Ishikawa (cell line): ENCODE measurements at regions not wholly inside any gene's neighbourhood (a gene's known extent, or its start where the extent isn't known, plus 50 kb on each side); places are given as distances from the start of the nearest gene placed in this dataset.

Experiments
- CEBPB ChIP-seq: IDR thresholded peaks from 2 replicates; pipeline ENCODE4 v1.6.1; 2012
- CREB1 ChIP-seq: IDR thresholded peaks from 2 replicates; pipeline ENCODE4 v1.6.1; 2012; ENCODE audit warnings: low read depth
- EP300 ChIP-seq: IDR thresholded peaks from 2 replicates; pipeline ENCODE4 v1.6.1; 2012; ENCODE audit warnings: borderline replicate concordance
- FOXM1 ChIP-seq: IDR thresholded peaks from 2 replicates; pipeline ENCODE4 v1.6.1; 2012; ENCODE audit warnings: low read depth, borderline replicate concordance
- RAD21 ChIP-seq: IDR thresholded peaks from 2 replicates; pipeline ENCODE4 v1.6.1; 2012; ENCODE audit warnings: low read depth
- TCF12 ChIP-seq: IDR thresholded peaks from 2 replicates; pipeline ENCODE4 v1.6.1; 2012; ENCODE audit warnings: low read depth
- ZBTB7A ChIP-seq: IDR thresholded peaks from 2 replicates; pipeline ENCODE4 v1.6.1; 2012; ENCODE audit warnings: low read depth
- TF ChIP-seq, protein P1 (sequence below): IDR thresholded peaks from 2 replicates; pipeline ENCODE4 v1.6.1; 2012; ENCODE audit warnings: low read depth, mild to moderate bottlenecking
- TF ChIP-seq, protein P2 (sequence below): IDR thresholded peaks from 2 replicates; pipeline ENCODE4 v1.6.1; 2012

DNA sequence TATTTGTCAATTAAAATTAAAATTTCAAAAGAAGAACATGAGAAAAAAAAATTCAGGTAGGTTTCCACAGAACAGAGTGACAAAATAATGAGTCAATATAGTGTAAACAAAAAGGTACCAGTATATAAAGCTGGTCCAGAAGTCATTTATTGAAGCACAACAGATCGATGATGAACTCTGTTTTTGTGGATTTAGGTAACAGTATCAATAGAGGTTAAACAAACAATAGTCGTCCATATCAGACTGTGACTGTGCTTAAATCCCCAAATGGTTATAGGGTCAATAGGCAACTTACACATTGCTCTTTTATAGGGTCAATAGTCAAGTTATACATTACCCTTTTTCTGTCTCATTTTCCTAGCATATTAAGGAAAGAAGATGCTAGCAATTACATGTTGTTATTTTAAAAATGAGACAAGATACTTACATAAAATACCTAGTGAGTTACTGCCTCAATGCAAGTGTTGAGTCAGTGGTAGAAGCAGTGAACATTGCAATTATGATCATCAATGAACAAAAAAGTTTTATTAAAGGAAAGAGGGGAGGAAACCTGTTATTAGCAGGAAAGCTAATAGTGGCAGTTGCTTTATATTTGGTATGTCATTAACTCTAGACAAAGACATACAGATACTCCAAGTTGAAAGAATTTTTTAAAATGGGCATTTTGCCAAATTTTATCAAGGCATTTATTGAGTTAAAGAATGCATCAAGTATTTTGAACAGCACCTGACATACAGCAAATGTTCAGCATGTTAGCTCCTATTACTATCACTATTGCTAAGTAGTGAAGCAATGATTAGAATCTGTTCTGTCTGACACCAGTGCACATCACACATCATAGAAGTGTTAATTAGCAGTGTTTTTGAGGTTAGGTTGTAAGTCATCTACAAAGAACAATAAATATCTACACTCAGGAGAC, 102.9 kb downstream of the CCER1 start:
- TF ChIP-seq FOXM1: no peak
- no peak for TF ChIP-seq CEBPB
- no peak for TF ChIP-seq TCF12
- TF ChIP-seq, protein P1, sequence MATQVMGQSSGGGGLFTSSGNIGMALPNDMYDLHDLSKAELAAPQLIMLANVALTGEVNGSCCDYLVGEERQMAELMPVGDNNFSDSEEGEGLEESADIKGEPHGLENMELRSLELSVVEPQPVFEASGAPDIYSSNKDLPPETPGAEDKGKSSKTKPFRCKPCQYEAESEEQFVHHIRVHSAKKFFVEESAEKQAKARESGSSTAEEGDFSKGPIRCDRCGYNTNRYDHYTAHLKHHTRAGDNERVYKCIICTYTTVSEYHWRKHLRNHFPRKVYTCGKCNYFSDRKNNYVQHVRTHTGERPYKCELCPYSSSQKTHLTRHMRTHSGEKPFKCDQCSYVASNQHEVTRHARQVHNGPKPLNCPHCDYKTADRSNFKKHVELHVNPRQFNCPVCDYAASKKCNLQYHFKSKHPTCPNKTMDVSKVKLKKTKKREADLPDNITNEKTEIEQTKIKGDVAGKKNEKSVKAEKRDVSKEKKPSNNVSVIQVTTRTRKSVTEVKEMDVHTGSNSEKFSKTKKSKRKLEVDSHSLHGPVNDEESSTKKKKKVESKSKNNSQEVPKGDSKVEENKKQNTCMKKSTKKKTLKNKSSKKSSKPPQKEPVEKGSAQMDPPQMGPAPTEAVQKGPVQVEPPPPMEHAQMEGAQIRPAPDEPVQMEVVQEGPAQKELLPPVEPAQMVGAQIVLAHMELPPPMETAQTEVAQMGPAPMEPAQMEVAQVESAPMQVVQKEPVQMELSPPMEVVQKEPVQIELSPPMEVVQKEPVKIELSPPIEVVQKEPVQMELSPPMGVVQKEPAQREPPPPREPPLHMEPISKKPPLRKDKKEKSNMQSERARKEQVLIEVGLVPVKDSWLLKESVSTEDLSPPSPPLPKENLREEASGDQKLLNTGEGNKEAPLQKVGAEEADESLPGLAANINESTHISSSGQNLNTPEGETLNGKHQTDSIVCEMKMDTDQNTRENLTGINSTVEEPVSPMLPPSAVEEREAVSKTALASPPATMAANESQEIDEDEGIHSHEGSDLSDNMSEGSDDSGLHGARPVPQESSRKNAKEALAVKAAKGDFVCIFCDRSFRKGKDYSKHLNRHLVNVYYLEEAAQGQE: no peak
- TF ChIP-seq ZBTB7A: no peak
- TF ChIP-seq, protein P2, sequence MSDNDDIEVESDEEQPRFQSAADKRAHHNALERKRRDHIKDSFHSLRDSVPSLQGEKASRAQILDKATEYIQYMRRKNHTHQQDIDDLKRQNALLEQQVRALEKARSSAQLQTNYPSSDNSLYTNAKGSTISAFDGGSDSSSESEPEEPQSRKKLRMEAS: no peak
- no peak for TF ChIP-seq CREB1
- TF ChIP-seq EP300: no peak
- no peak for TF ChIP-seq RAD21
